OCI-LY1 (cell line): ENCODE measurements at regions not wholly inside any gene's neighbourhood (a gene's known extent, or its start where the extent isn't known, plus 50 kb on each side); places are given as distances from the start of the nearest gene placed in this dataset.

Source experiments
- H2AFZ ChIP-seq: fragments of 200-600 bp; sonication (generic), shearing (Covaris generic); 2 replicates; pipeline ENCODE4 v1.6.0; 2014; ENCODE audit warnings: antibody characterized with exemption, mild to moderate bottlenecking, low read length
- H3F3A ChIP-seq: fragments of 200-600 bp; sonication (generic), shearing (Covaris generic); 2 replicates; pipeline ENCODE4 v1.6.0; 2014; ENCODE audit warnings: mild to moderate bottlenecking, antibody characterized with exemption, low read length, moderate library complexity; ENCODE audit not compliant: insufficient read depth
- H3K27ac ChIP-seq: fragments of 200-600 bp; sonication (generic); 2 replicates; pipeline ENCODE4 v1.5.1; 2014; ENCODE audit warnings: low read length, mixed run types, mild to moderate bottlenecking, low read depth; ENCODE audit not compliant: poor library complexity, severe bottlenecking
- H3K27me3 ChIP-seq: fragments of 200-600 bp; sonication (generic); 2 replicates; pipeline ENCODE4 v1.6.0; 2014; ENCODE audit warnings: antibody characterized with exemption, mild to moderate bottlenecking, low read length, moderate library complexity; ENCODE audit not compliant: insufficient read depth
- H3K36me3 ChIP-seq: fragments of 200-600 bp; sonication (generic); 2 replicates; pipeline ENCODE4 v1.6.1; 2014; ENCODE audit warnings: mild to moderate bottlenecking, antibody characterized with exemption, low read length, moderate library complexity, mixed read lengths; ENCODE audit not compliant: insufficient read depth
- H3K4me1 ChIP-seq: fragments of 200-600 bp; sonication (generic); 2 replicates; pipeline ENCODE4 v1.5.1; 2014; ENCODE audit warnings: mild to moderate bottlenecking, low read length, moderate library complexity; ENCODE audit not compliant: insufficient read depth, severe bottlenecking
- H3K4me2 ChIP-seq: fragments of 200-600 bp; sonication (generic), shearing (Covaris generic); 2 replicates; pipeline ENCODE4 v1.6.1; 2014; ENCODE audit warnings: low read length
- H3K4me3 ChIP-seq: fragments of 200-600 bp; sonication (generic); 2 replicates; pipeline ENCODE4 v1.5.1; 2014; ENCODE audit warnings: low read length, low read depth, mild to moderate bottlenecking, mixed read lengths; ENCODE audit not compliant: poor library complexity, severe bottlenecking
- H3K79me2 ChIP-seq: fragments of 200-600 bp; shearing (Covaris generic); 2 replicates; pipeline ENCODE4 v1.6.1; 2016; ENCODE audit warnings: mixed run types, low read length, mixed read lengths; ENCODE audit not compliant: insufficient read depth
- H3K9ac ChIP-seq: fragments of 200-600 bp; sonication (generic), shearing (Covaris generic); 2 replicates; pipeline ENCODE4 v1.6.1; 2014; ENCODE audit warnings: mild to moderate bottlenecking, low read length, mixed read lengths
- H3K9me2 ChIP-seq: fragments of 200-600 bp; sonication (generic), shearing (Covaris generic); 2 replicates; pipeline ENCODE4 v1.6.1; 2014; ENCODE audit warnings: low read depth, mild to moderate bottlenecking, low read length, mixed read lengths
- H3K9me3 ChIP-seq: fragments of 200-600 bp; shearing (Covaris generic); 2 replicates; pipeline ENCODE4 v1.6.1; 2014; ENCODE audit warnings: low read length, mixed read lengths
- H4K20me1 ChIP-seq: fragments of 200-600 bp; sonication (generic), shearing (Covaris generic); 2 replicates; pipeline ENCODE4 v1.6.0; 2016; ENCODE audit warnings: mild to moderate bottlenecking, low read length; ENCODE audit not compliant: insufficient read depth
- CTCF ChIP-seq: fragments of 200-600 bp; sonication (generic), shearing (Covaris generic); IDR thresholded peaks from 2 replicates; pipeline ENCODE4 v1.5.1; 2017; ENCODE audit warnings: mild to moderate bottlenecking, antibody characterized with exemption, low read length, moderate library complexity, mixed read lengths
- EZH2 ChIP-seq: fragments of 200-600 bp; sonication (generic), shearing (Covaris generic); IDR thresholded peaks from 2 replicates; pipeline ENCODE4 v1.8.0; 2017; ENCODE audit warnings: borderline replicate concordance, mixed run types, mild to moderate bottlenecking, antibody characterized with exemption, low read length, moderate library complexity, mixed read lengths

- Histone ChIP-seq H3K4me1 (no peaks in the 10 kb centered on the region), H3K27ac (no peak overlapping the region), H4K20me1 (no peaks in the 10 kb centered on the region), H3K9me3 (no peaks in the 10 kb centered on the region), H3K79me2 (no peaks in the 10 kb centered on the region), H3F3A (no peaks in the 10 kb centered on the region), H3K4me3 (no peak overlapping the region), H2AFZ (no peak overlapping the region), H3K4me2 (no peak overlapping the region), H3K9ac (no peak overlapping the region), H3K27me3 (no peaks in the 10 kb centered on the region), H3K36me3 (no peaks in the 10 kb centered on the region), H3K9me2 (no peaks in the 10 kb centered on the region)
- TF ChIP-seq CTCF (no peak), EZH2 (no peak)
Observed at GRCh38 chr6:53721766-53722165, 56.2 kb upstream of the KLHL31 start.

GRCh38 chr6:53718597-53719460 is 53.3 kb upstream of the KLHL31 start:
- no peaks in the 10 kb centered on the region for H3K79me2 ChIP-seq
- no peaks in the 10 kb centered on the region for H3K9me3 ChIP-seq
- H3K4me1 ChIP-seq: no peaks in the 10 kb centered on the region
- H4K20me1 ChIP-seq: no peaks in the 10 kb centered on the region
- H3K4me2 ChIP-seq: no peak overlapping the region
- no peaks in the 10 kb centered on the region for H3K36me3 ChIP-seq
- H3K4me3 ChIP-seq: no peak overlapping the region
- no peak overlapping the region for H3K27ac ChIP-seq
- H3F3A ChIP-seq: no peaks in the 10 kb centered on the region
- H2AFZ ChIP-seq: no peak overlapping the region
- H3K9ac ChIP-seq: no peak overlapping the region
- no peaks in the 10 kb centered on the region for H3K27me3 ChIP-seq
- H3K9me2 ChIP-seq: no peaks in the 10 kb centered on the region
- no peak for TF ChIP-seq EZH2
- TF ChIP-seq CTCF: peak; percentile 85

- TF ChIP-seq EZH2 (no peak), CTCF (no peak)
- H3K27ac ChIP-seq: no peak overlapping the region
- no peak overlapping the region for H2AFZ ChIP-seq
- no peaks in the 10 kb centered on the region for H3K9me3 ChIP-seq
- H3K4me1 ChIP-seq: no peaks in the 10 kb centered on the region
- H3K9ac ChIP-seq: no peak overlapping the region
- H3K9me2 ChIP-seq: no peaks in the 10 kb centered on the region
- no peaks in the 10 kb centered on the region for H3K79me2 ChIP-seq
- H3F3A ChIP-seq: no peaks in the 10 kb centered on the region
- H4K20me1 ChIP-seq: no peaks in the 10 kb centered on the region
- H3K4me3 ChIP-seq: no peak overlapping the region
- H3K27me3 ChIP-seq: no peaks in the 10 kb centered on the region
- no peak overlapping the region for H3K4me2 ChIP-seq
- no peaks in the 10 kb centered on the region for H3K36me3 ChIP-seq
Observed at GRCh38 chr6:53717566-53717965, 52.0 kb upstream of the KLHL31 start.
